Kidney (tissue), 13 donors: ENCODE measurements at regions not wholly inside any gene's neighbourhood (a gene's known extent, or its start where the extent isn't known, plus 50 kb on each side); places are given as distances from the start of the nearest gene placed in this dataset.

Experiments
- DNase-seq, 5 donors: peaks; one replicate each; pipeline ENCODE4 v3.0.0-alpha.2; 2013 to 2020
- FAIRE-seq: peaks from 2 replicates; lab custom pipeline; 2012; peaks lifted over from hg19 to GRCh38; lab: Jason Lieb, UNC
- H3K27ac ChIP-seq, 2 donors: one replicate each; pipeline ENCODE4 v1.7.0; 2013; ENCODE audit warnings: low read depth in 2 of 2, low read length in 2 of 2, inconsistent platforms in 1 of 2
- H3K27me3 ChIP-seq: one replicate; pipeline ENCODE4 v1.7.1; 2013; ENCODE audit warnings: low read length, inconsistent platforms; ENCODE audit not compliant: control insufficient read depth, insufficient read depth
- H3K36me3 ChIP-seq, 3 donors: one replicate each; pipeline versions ENCODE4 v1.7.0 to v1.7.1; 2013; ENCODE audit warnings: low read length in 3 of 3, control low read depth in 1 of 3, inconsistent platforms in 1 of 3; ENCODE audit not compliant: insufficient read depth in 3 of 3, control insufficient read depth in 2 of 3
- H3K4me1 ChIP-seq, 3 donors: one replicate each; pipeline versions ENCODE4 v1.7.0 to v1.7.1; 2013; ENCODE audit warnings: low read length in 3 of 3, inconsistent platforms in 1 of 3, low read depth in 1 of 3; ENCODE audit not compliant: control insufficient read depth in 2 of 3, insufficient read depth in 2 of 3
- H3K4me3 ChIP-seq, 3 donors: one replicate each; pipeline versions ENCODE4 v1.7.0 to v1.8.1; 2013; ENCODE audit warnings: low read length in 3 of 3, control low read depth in 1 of 3, inconsistent platforms in 1 of 3
- H3K9ac ChIP-seq, 3 donors: one replicate each; pipeline versions ENCODE4 v1.7.0 to v1.7.1; 2013; ENCODE audit warnings: low read length in 3 of 3, control low read depth in 1 of 3, inconsistent platforms in 1 of 3
- H3K9me3 ChIP-seq, 3 donors: one replicate each; pipeline versions ENCODE4 v1.7.0 to v1.7.1; 2013; ENCODE audit warnings: low read length in 3 of 3, control low read depth in 1 of 3, inconsistent platforms in 1 of 3; ENCODE audit not compliant: control insufficient read depth in 2 of 3, insufficient read depth in 1 of 3
- intact Hi-C: fragments of 100-400 bp; cut with DNase I; formaldehyde crosslinking; loops from one replicate; pipeline ENCODE4 v1.11.1; 2022
- TF ChIP-seq, protein P1 (sequence below): IDR thresholded peaks from 3 replicates; pipeline ENCODE4 v1.5.1; 2012; ENCODE audit warnings: mild to moderate bottlenecking, moderate library complexity, borderline replicate concordance; ENCODE audit not compliant: insufficient read depth; ENCODE audit errors: extremely low read depth
- donor health status: control.
- donor health status: control.
- donor health status: control.
- donor health status: control.
- donor health status: control.
- donor health status: DM: yes; HTN: yes; CAD: no.
- donor health status: Normal renal cell carcinoma (clear cell type).

DNA sequence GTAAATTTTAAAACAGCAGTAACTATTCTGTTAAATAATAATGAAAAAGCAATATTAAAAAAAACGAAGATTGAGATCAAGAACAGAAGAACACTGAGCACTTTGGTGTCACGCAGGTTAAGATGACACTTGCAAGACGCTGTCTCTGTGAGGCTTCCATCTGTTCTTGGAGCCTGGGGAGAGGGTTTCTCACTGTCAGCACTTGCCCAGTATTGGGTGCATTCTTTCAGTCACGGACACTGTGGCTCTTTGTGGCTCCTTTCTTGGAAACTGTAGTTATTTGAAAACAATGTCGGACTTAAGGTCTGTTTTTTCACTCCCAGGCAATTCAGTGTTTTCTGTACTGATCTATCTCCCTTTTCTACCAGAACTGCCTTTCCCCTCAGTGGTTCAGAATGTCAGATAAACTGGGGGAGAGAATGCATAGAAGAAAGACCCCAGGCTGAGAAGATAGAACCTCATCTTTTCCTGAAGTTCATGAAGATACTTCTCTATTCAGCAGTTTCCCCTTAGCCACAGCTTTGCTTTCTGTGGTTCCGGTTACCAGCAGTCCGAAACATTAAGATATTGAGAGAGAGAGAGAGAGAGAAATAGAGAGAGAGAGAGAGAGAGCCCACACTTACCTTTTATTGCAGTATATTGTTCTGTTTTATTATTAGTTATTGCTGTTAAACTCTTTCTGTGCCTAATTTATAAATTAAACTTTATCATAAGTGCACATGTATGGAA, 283.3 kb downstream of the DCDC2C start:
- no peak overlapping the region for H3K4me3 ChIP-seq
- no peaks in the 10 kb centered on the region for H3K4me1 ChIP-seq
- FAIRE-seq (no peak), DNase-seq (no peak)
- no peaks in the 10 kb centered on the region for H3K36me3 ChIP-seq
- H3K27me3 ChIP-seq = no peaks in the 10 kb centered on the region
- no peak overlapping the region for H3K9ac ChIP-seq
- TF ChIP-seq, protein P1, sequence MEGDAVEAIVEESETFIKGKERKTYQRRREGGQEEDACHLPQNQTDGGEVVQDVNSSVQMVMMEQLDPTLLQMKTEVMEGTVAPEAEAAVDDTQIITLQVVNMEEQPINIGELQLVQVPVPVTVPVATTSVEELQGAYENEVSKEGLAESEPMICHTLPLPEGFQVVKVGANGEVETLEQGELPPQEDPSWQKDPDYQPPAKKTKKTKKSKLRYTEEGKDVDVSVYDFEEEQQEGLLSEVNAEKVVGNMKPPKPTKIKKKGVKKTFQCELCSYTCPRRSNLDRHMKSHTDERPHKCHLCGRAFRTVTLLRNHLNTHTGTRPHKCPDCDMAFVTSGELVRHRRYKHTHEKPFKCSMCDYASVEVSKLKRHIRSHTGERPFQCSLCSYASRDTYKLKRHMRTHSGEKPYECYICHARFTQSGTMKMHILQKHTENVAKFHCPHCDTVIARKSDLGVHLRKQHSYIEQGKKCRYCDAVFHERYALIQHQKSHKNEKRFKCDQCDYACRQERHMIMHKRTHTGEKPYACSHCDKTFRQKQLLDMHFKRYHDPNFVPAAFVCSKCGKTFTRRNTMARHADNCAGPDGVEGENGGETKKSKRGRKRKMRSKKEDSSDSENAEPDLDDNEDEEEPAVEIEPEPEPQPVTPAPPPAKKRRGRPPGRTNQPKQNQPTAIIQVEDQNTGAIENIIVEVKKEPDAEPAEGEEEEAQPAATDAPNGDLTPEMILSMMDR = no peak
- H3K9me3 ChIP-seq = no peaks in the 10 kb centered on the region
- no peak overlapping the region for H3K27ac ChIP-seq
- intact Hi-C loops = no loop called here

DNA sequence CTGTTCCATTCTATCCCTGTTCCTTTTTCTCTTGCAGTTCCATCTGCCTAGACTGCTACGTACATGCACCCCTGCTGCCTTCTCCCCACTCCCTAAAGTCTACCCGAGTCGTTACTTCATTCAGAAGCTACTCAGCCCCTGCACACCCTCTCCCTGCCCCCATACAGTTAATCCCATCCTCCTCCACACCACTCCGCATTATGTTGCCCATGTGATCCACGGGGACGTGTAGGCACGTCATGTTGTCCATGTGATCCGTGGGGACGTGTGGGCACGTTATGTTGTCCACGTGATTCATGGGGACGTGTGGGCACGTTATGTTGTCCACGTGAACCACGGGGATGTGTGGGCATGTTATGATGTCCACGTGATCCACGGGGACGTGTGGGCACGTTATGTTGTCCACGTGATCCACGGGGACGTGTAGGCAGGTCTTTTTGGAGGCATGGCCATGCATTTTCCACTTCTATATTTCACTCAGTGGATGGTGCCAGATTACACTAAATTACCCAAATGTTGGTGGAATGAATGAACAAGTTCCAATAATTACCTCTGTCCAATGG, 299.5 kb downstream of the DCDC2C start:
- DNase-seq = no peak
- H3K4me1 ChIP-seq = no peaks in the 10 kb centered on the region
- no peaks in the 10 kb centered on the region for H3K9me3 ChIP-seq
- no peak overlapping the region for H3K9ac ChIP-seq
- intact Hi-C loops = no loop called here
- no peaks in the 10 kb centered on the region for H3K27me3 ChIP-seq
- TF ChIP-seq, protein P1 = no peak
- no peak overlapping the region for H3K4me3 ChIP-seq
- H3K27ac ChIP-seq = no peak overlapping the region
- FAIRE-seq = no peak
- no peaks in the 10 kb centered on the region for H3K36me3 ChIP-seq

DNA sequence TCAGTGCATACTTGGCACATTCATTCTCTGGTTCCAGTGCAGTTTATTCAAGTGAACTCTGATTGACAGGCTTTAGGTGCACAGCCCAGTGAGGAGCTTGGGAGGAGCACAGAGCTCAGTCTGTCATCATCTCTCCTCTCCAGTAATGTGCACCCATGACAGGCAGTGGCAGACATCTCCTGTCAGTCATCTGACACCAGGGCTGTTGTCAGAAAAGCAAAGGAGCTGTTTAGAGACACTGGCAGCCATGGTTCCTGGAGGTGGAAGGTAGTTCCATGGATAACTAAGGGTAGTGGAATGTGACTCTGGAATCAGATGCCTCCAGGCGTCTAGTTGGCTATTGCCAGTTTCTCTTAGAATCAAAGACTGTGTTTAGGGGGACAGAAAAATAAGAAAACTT, 308.8 kb downstream of the DCDC2C start:
- TF ChIP-seq, protein P1 = no peak
- intact Hi-C loops = no loop called here
- H3K4me3 ChIP-seq = no peak overlapping the region
- no peak overlapping the region for H3K27ac ChIP-seq
- FAIRE-seq (no peak), DNase-seq (no peak)
- no peaks in the 10 kb centered on the region for H3K4me1 ChIP-seq
- H3K36me3 ChIP-seq = no peaks in the 10 kb centered on the region
- H3K9me3 ChIP-seq = peaks cover 0 to 5% (median 0%) of the 10 kb centered on the region in 3 donors
- no peaks in the 10 kb centered on the region for H3K27me3 ChIP-seq
- H3K9ac ChIP-seq = no peak overlapping the region
